Activated CD4-positive, alpha-beta T cell treated with anti-CD3 and anti-CD28 coated beads for 1 hour (primary cell): ENCODE measurements at regions not wholly inside any gene's neighbourhood (a gene's known extent, or its start where the extent isn't known, plus 50 kb on each side); places are given as distances from the start of the nearest gene placed in this dataset.

ENCODE experiments used
- DNase-seq: peaks from one replicate; pipeline ENCODE4 v3.0.0-alpha.2; 2020

DNA sequence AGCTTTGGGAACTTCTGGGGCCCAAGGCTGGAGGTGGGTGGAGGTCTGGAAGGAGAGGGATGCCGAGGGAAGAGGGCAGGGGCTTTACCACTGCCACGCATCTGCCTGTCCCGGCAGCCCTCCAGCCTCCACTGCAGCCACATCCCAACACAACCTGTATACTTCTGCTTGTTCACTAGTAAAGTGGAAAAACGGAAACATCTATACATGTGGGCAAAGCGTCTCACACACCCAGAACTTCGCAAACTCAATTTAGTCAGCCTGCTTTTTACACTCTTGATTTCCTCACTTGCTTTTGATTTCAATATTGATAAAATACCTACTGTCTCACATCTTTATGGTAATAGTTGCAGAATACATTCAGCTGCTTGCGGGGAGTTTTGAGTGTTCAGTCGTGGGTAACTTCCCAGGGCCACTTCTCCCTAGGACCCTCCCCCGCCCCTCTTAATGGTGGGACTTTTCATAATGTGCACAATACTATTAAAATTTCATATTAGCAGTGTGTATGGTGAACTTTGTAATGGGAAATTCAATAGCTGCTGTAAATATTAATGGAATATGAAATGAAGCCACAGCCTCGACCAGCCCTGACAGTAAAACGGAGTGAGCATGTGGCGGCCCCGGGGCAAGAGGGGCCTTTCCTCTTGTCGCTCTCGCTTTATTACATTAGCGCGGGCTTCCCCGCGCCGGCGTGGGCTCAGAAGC, 85.2 kb downstream of the NR2F2 start:
- DNase-seq, result no peak

DNA sequence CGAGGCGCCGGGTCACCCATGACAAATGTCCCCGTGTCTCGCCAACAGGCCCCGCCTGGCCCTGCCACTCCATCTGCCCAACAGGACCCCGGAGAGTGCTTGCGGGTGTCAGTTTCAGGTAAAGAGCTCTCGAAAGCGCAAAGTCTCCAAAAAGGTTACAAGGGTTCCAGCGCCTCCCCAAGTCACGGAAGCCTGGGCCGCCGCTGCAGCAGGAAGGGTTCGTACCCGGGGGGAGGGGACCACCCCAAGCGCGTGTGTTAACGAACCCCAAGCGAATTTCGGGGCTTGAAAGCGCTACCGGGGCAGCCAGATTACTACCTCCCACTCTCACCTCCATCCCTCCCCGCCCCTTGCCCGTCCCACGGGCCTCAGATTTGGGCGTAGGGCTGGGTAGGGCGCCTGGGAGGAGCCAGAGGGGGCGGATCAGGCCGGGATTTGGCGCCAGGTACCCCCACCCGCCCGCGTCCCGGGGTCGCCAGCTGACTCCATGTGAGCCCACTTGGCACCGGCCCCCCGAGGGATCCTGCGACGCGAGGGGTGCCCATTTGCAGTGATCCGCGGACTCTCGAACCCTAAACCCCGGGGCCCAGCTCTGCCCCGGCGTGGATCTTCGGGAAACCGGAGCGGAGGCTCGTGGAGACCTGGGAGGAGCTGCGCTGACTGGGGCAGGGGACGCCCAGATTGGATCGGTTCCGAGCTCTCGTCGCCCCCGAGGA, 85.9 kb downstream of the NR2F2 start:
- no peak for DNase-seq

DNA sequence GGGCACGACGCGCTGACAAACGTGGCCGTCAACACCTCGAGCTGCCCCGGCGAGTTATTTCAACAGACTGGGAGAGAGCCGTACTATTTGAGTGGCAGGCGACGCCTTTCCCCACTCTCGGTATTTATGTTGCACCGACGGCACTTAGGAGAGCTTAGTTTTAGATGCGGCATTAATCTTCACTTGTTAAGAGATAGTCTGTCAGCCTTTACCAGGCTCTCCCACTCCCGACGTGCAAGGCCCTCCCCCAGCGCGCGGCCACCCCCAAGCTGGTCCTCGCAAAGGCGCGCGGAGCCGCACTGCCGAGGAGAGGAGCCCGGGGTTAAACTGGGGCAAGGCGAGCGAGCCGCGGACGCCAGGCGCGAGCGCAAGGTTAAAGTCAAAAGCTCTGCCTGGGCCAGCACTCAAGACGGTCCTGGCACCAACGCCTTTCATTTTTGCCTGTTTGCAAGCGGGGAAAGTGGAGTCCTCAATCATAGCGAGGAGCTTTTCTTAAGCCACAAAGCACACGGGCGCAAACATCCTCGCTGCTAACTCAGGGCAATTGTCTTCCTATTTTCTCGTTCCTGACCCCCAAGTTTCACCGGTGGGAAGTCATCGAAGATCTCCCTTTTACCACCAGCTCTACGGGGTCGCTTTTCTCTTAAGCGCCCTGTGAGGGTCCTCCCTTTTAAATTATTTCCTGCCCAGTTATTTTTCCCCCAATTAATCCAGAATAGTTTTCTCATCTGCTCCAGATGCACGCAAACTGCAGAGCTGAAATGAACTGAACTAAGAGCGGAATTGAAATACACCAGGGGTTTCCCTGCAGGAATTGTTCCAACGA, 86.6 kb downstream of the NR2F2 start:
- DNase-seq, result no peak

DNA sequence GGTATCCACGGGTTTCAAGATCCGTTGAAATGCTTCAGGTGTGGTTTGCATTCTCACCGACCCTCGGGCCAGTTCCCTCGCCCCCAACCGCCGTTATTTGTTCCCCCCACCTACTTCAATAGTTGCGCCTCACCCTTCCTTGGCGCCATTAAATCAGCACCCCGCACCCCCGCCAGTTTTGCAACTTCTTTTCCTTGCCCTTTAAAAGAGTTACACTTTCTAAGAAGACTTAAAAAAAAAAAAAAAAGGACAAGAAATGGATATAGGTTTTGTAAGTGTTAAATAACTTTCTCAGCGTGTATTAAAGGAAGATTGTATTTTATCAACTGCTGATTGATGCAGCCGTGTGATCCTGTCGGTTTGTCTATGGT, 87.2 kb downstream of the NR2F2 start:
- no peak for DNase-seq

DNA sequence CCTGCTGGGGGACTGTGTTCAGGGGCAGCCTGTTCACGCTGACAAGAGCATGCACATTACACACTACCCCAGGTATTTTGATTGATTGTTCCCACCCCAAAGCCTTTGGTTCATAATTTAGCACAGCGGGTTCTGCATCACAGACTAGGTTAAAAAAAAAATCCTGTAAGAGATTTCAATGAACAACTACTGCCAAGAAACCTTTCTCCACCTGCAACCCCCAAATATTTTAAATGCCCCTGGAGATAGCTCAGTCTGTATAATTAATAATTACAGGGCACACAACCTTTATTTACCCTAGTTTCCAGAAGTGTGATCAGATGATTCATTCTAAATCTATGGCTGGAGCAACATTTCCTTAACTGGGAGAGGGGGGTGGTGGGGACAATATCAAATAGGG, 87.6 kb downstream of the NR2F2 start:
- DNase-seq, result no peak

DNA sequence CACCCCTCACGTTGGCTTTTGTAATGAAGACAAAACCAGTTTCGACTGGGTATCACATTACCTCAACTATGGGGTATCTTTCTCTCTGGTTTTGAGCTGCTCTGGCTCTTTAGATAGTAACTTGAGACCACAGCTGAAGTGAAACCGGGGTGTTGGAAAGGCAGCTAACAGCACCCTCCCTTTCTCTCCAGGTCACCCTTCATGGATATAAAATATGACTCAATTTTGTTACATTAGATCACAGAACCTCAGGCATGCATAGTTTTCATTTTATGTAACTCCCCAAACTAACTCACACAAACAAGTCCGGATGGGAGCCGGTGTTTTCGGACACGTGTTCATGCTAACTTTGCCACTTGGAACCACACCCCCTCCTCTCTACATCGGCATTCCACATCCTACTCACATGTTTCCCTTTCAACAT, 90.7 kb downstream of the NR2F2 start:
- no peak for DNase-seq

DNA sequence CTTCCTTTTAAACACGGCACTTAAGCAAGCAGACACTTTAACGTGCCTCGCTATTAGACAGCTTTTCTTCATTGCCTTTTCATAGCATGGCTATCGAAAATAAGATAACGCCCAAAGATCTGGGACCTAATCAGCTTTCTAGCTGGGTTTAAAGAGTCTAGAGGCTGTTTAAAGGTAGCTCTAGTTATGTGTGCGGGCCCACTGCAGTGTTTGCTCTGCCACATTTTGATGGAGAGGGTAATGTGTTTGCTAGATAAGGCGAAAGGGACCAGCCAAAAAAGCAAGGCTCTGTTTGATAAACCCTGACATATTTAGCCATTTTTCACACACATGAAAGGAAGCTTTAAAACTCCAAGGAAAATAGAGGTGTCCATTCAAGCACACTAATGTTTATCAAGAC, 91.6 kb downstream of the NR2F2 start:
- DNase-seq, result no peak

DNA sequence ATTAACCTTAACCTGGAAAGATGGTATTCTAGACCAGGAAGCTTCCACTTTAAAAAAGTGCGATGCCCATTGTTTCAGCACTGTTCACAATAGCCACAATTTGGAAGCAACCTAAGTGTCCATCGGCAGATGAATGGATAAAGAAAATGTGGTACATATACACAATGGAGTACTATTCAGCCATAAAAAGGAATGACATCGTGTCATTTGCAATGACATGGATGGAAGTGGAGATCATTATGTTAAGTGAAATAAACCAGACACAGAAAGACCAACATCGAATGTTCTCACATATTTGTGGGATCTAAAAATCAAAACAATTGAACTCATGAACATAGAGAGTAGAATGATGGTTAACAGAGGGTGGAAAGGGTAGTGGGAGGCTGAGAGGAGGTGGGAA, 94.2 kb downstream of the NR2F2 start:
- DNase-seq, result no peak

DNA sequence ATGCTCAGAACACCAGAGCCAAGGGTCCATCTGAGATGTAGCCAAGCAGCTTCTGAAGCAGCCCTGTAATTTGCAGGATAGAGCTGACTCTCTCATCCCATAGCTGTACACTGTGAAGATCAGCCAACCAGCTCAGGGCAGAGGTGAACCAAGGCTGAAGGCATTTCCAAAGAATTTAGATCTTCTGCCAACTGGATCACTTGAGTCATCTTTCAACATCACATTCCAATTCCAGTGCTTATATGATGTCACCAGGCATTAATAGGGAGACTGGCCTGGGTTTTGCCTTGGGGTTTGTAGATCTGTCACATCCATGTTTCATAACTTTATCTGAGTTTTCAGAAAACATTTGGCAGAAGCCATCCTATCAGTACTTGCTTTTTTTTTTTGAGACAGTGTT, 98.2 kb downstream of the NR2F2 start:
- no peak for DNase-seq

DNA sequence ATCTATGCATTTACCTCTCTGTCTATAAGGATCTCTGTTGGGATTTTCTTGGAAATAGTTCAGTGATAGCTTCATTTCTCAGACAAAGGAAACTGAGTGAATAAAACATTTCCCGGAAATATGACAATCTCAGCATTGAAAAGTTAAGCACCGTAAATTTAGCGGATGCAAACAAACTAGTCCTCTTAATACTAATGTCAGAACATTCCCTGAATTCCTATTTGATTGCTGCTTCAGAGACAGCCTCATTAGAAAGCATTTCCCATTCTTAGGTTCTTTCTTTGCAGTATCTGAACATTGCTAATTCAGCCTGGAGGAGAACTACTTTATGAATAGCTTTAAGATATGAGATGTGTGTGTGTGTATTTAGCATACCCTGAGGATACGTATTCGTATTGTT, 101.3 kb downstream of the NR2F2 start:
- DNase-seq, result no peak

DNA sequence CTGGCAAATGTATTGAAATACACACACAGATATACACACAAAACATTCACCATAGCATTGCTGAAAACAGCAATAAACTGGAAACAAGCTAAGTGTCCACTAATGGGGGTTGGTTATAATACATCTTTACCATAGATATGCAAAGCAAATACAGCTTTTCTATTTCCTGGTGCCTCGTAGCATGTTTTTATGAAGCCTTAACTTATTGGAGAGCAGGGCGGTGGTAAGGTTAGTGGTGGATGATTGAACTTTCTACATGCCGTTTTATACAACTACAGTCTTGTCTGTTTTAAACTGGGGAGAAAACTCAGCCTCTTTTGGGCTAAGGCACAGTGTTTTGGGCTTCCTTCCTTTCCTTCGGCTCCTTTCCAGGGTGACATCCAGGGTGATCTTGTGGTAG, 104.5 kb downstream of the NR2F2 start:
- DNase-seq, result no peak

DNA sequence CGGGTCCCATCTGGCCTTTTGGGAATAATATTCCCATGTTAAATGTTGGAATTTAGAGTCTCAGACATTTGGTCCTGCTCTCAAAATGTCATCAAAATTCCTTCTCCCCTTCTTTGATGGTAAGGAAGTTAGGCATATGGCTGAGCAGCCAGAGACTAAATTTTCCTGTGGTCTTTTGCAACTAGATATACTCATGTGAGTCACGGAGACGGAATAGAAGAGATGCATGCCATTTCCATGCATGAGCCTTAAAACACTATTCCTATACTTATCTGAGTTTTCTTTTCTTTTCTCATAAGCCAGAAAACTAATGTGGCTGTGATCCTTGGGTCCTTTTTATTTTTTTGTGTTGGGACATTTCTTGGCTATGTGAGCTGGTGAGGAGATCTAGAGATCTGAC, 105.3 kb downstream of the NR2F2 start:
- DNase-seq, result no peak

DNA sequence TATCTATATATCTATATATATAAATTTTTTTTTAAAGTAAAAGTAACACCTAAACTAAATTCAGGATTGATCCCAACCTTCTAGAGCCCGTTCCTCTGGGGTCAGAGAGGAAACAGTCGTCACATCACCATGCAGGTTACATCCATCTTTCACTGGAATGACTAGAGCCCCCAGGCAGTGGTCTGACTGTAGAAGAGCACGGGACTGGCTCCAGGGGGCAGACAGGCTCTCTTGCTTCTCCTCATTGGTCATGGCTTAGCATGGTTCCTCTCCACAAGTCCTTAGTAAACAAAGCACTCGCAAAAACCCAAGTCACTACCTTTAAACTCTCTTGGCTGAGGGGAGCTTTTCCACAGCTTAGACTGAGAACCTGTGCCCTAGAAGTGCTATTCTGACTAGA, 110.5 kb downstream of the NR2F2 start:
- no peak for DNase-seq

DNA sequence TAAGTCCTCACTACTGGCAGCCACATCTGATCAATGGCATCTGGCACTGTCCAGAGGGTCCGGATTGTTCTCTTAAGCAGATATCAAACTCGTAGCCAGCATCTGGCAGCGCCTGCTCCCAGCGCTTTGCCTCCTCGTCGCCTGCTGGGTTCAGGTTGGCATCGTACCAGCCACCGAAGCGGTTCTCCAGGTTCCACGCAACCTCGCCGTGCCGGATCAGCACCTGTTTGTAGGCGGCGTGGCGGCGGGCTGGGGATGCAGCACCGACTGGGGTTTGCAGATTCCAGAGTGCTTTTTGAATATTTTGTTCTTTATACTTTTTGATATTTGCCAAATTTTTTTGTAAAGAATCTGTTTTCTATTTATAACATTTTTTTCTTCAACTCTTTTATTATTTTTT, 111.6 kb downstream of the NR2F2 start:
- no peak for DNase-seq

DNA sequence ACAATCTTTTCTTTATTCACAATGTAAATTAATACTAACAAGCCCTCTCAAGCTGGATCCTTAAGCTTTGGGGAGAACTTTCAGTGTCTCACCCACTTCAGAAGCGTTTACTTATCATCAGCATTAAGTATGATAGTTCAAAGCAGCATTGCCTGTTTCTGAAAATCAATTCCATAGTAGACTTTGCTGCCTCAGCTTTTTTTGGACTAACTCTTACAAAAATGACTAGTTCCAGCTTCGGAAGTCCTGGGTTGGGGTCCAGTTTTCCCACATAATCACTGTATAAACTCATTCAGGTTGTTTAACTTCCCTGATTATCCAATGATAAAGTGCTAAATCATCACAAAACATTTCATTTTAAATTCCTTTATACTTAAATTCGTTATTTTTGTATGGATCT, 114.4 kb downstream of the NR2F2 start:
- no peak for DNase-seq

DNA sequence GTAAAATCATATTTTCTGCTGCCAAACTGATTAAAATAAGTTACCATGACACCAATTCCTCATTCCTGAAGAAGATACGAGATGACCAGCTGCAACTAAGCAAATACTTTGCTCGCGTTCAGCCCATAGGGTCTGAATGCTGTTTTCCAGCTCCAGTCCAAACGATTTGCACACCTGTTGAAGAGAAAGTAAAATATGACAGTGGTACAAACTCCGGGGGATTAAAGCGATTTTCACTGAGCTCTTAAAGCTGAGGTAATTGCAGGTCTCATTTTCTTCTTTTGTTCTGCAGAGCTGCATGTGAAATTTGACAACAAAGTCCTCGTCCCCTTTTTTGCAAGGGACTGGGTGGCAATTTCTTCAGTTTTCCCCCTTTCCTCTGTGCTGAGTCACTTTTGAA, 118.4 kb downstream of the NR2F2 start:
- DNase-seq, result no peak

DNA sequence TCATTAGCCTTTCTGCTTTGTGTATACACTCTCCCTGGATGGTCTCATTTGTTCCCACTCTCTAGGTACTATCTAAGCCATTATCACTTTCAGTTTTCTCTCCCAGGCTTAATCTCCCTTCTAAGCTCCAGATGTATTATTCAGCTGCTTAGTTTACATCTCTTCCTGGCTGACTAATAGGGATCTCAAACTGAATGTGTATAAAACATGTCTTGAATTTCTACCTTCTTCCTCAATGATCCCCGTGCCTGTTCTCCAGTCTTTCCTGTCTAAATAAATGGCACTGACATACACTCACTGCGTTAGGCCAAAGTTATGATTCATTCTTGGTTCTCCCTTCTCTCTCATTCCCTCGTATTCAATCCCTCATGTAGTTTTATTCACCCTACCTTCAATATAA, 127.3 kb downstream of the NR2F2 start:
- DNase-seq, result no peak

DNA sequence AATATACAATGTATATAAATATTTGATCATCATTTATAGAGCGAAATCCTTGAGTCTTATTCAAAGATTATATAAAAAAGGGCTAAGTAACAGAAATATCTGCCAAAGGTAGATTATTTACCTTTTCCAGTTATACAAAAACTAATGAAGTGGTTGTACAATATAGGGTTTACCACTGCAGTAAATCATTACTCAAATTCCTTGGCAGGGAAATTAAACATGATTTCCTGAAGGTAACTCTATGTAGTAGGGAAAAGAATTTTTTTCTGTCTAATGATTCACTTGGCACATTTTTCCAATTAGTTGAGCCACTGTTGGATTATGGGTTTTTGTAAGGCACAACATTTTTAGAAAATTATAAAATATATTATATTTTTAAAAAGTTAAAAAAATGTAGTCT, 129.6 kb downstream of the NR2F2 start:
- no peak for DNase-seq

DNA sequence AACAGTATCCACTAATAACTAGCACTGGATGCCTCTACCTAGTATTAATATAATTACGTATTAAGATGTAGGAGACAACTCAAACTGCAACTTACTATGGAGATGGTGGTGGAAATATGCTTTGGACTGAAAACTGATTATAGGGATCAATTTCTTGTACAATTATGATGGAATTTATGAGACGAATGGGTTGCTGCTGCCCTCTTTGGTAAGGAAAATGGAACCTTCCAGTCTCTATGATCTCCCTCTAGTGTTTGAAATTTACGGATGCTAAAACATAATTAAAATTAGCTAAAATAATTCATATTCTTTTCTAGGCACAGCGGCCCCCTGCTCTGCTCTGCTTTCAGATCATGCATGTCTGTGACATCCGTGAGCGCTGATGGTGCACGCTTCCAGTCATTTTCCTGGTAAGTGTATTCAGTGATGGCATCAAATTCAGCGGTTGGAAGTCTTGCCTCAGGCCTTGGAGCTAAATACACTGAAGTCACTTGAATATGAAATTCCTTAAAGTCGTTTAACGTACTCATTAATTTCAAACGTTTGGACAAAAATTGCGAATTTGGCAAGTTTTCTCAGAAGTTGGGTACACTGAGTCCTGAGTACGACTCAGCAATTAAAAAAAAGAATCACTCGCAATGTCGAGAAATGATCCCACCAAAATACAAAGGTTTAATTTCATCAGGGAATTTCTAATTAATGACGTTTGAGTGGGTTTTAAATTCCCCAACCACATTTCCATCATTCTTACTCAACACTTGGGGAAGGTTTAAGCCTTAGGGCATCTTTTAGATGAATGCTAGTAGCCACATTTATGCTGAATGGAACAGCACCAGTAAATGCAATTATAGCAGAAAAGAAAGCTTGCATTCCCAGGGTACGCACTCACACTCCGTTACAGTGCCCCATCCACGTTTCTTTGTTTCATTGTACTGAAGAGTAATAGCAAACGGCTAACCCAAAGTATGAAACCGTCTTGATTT, 132.6 kb downstream of the NR2F2 start:
- no peak for DNase-seq

DNA sequence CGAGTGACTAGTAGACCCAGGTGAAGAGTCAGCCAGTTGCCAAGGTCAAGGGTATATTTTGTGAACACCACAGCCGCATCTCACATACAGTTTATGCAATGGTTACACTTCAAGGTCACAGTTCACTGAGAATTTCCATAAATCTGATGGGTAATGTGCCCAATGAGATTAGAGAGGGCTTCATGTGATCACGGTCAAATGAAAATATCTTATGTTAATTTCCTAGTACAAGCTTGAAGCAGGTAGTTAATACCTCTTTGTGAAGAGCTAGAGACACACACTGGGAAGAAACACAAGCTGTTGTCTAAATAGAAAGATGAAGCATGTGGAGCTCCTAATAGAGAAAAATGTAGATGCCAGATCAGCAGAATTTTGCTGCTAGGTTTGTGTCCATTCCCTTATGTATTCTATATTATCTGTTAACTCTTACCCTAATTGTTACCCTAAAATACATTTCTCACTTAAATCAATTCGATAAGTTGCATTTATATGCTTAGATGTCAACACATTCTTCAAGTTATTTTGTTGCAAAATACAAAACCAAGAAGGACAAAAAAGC, 136.0 kb downstream of the NR2F2 start:
- no peak for DNase-seq

DNA sequence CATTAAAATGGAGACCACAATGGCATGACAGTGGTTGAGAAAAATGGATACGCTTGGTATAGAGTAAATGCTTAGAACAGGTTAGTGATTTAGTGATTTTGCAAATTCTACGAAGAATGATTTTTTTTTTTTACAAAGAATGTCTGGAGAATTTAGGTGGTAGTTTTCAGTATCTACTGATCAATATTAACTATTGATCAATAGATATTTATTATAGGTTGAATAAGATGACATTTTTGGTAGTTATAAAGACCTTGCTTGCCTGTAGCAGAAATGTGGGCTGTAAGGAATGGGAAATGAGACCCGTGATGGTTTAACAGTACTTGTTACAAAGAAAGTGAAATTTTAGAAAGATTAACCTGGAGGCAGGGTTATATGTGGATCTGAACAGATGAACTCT, 137.5 kb downstream of the NR2F2 start:
- DNase-seq, result no peak

DNA sequence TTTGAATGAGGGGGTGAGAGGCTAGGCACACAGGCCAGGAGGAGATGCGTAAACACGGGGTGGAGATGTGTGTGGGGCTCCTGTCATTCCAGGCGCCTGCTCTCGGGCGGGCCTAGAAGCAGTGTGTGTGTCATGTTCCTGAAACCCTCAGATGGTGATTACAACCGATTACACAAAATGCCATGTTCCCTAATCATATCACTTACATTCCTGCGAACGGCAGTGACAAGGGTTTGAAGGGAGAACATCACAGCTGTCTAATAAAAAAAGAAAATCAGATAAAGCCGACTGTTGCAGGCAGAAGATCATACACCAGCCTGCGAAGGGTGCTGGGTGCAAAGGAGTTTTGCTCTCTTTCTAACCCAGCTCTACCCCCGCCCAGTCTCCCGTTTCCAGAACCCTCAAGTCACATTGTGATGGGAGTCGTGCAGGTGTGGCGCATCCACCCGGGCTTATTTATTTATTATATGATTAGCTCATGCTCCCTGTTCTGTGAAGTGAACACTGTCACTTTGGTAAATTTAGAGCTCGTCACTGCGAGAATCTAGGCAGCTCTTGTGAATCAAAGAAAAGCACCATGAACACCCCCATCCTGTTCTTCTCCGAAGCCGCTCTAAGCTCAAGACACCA, 140.3 kb downstream of the NR2F2 start:
- no peak for DNase-seq
